ENCODE measurements at regions not wholly inside any gene's neighbourhood (a gene's known extent, or its start where the extent isn't known, plus 50 kb on each side); places are given as distances from the start of the nearest gene placed in this dataset.

GRCh38 chr2:234193977-234194563, 143.6 kb downstream of the SPP2 start:
- no peaks in the 10 kb centered on the region for H3K9me3 ChIP-seq (ENCODE audit: low read depth, low read length, poor library complexity, severe bottlenecking)
- ChIA-PET POLR2A (ENCODE audit: low non-redundant PET) (no interaction called here), CTCF (no interaction called here)
- BruUV-seq (replicated peaks): no TSS peak
- H3K4me1 ChIP-seq (ENCODE audit: insufficient read depth, low read length, poor library complexity, severe bottlenecking): no peaks in the 10 kb centered on the region
- no peak overlapping the region for H3K4me3 ChIP-seq (ENCODE audit: low read depth, low read length, poor library complexity, severe bottlenecking)
- peaks cover 9% of the 10 kb centered on the region for H3K27me3 ChIP-seq (replicated peaks; ENCODE audit: insufficient read depth, low read depth, low read length, poor library complexity)
- H3K36me3 ChIP-seq (ENCODE audit: insufficient read depth, low read length, poor library complexity, severe bottlenecking): no peaks in the 10 kb centered on the region
- H3K27ac ChIP-seq (ENCODE audit: low read depth, low read length, poor library complexity, severe bottlenecking): no peak overlapping the region
- no peak for TF ChIP-seq EZH2 (IDR thresholded peaks at IDR 0.05; ENCODE audit: borderline replicate concordance, low read depth, low read length, poor library complexity, severe bottlenecking)
- no peak for TF ChIP-seq CTCF (conservative IDR thresholded peaks at IDR 0.05; ENCODE audit: low read depth, low read length)
- DNase-seq (ENCODE audit: low spot score): no peak
- intact Hi-C loops (cut with micrococcal nuclease; ENCODE audit: unreplicated experiment): no loop called here

- POLR2A ChIA-PET (ENCODE audit: low non-redundant PET): no interaction called here
- intact Hi-C loops (cut with micrococcal nuclease; ENCODE audit: unreplicated experiment): no loop called here
- Histone ChIP-seq H3K4me3 (ENCODE audit: low read depth, low read length, poor library complexity, severe bottlenecking) (no peak overlapping the region), H3K27me3 (replicated peaks; ENCODE audit: insufficient read depth, low read depth, low read length, poor library complexity) (peaks cover 9% of the 10 kb centered on the region), H3K4me1 (ENCODE audit: insufficient read depth, low read length, poor library complexity, severe bottlenecking) (no peaks in the 10 kb centered on the region), H3K9me3 (ENCODE audit: low read depth, low read length, poor library complexity, severe bottlenecking) (no peaks in the 10 kb centered on the region), H3K27ac (ENCODE audit: low read depth, low read length, poor library complexity, severe bottlenecking) (no peak overlapping the region), H3K36me3 (ENCODE audit: insufficient read depth, low read length, poor library complexity, severe bottlenecking) (no peaks in the 10 kb centered on the region)
- no TSS peak for BruUV-seq (replicated peaks)
- CTCF ChIA-PET: no interaction called here
- no peak for TF ChIP-seq CTCF (conservative IDR thresholded peaks at IDR 0.05; ENCODE audit: low read depth, low read length)
- no peak for TF ChIP-seq EZH2 (IDR thresholded peaks at IDR 0.05; ENCODE audit: borderline replicate concordance, low read depth, low read length, poor library complexity, severe bottlenecking)
- no peak for DNase-seq (ENCODE audit: low spot score)
Observed at GRCh38 chr2:234191819-234192407, 141.4 kb downstream of the SPP2 start.

GRCh38 chr2:234189786-234190300, 139.3 kb downstream of the SPP2 start:
- no TSS peak for BruUV-seq (replicated peaks)

More at GRCh38 chr2:234189786-234190300, 139.3 kb downstream of the SPP2 start:
- ChIA-PET CTCF (no interaction called here), POLR2A (ENCODE audit: low non-redundant PET) (no interaction called here)
- Histone ChIP-seq H3K4me3 (ENCODE audit: low read depth, low read length, poor library complexity, severe bottlenecking) (no peak overlapping the region), H3K36me3 (ENCODE audit: insufficient read depth, low read length, poor library complexity, severe bottlenecking) (no peaks in the 10 kb centered on the region), H3K9me3 (ENCODE audit: low read depth, low read length, poor library complexity, severe bottlenecking) (no peaks in the 10 kb centered on the region), H3K27ac (ENCODE audit: low read depth, low read length, poor library complexity, severe bottlenecking) (no peak overlapping the region), H3K4me1 (ENCODE audit: insufficient read depth, low read length, poor library complexity, severe bottlenecking) (no peaks in the 10 kb centered on the region), H3K27me3 (replicated peaks; ENCODE audit: insufficient read depth, low read depth, low read length, poor library complexity) (peaks cover 9% of the 10 kb centered on the region)
- DNase-seq (ENCODE audit: low spot score): no peak
- intact Hi-C loops (cut with micrococcal nuclease; ENCODE audit: unreplicated experiment): no loop called here
- TF ChIP-seq EZH2 (IDR thresholded peaks at IDR 0.05; ENCODE audit: borderline replicate concordance, low read depth, low read length, poor library complexity, severe bottlenecking) (no peak), CTCF (conservative IDR thresholded peaks at IDR 0.05; ENCODE audit: low read depth, low read length) (no peak)
